HCEC 1CT (cell line): ENCODE measurements at regions not wholly inside any gene's neighbourhood (a gene's known extent, or its start where the extent isn't known, plus 50 kb on each side); places are given as distances from the start of the nearest gene placed in this dataset.
"Not testable (repeated sequence)": the region's sequence is repeated elsewhere in the genome, so short reads cannot be mapped to it uniquely, and the experiment has no call there.

Experiments
- DNase-seq: peaks from one replicate; pipeline ENCODE4 v3.0.0-alpha.2; 2017

DNA sequence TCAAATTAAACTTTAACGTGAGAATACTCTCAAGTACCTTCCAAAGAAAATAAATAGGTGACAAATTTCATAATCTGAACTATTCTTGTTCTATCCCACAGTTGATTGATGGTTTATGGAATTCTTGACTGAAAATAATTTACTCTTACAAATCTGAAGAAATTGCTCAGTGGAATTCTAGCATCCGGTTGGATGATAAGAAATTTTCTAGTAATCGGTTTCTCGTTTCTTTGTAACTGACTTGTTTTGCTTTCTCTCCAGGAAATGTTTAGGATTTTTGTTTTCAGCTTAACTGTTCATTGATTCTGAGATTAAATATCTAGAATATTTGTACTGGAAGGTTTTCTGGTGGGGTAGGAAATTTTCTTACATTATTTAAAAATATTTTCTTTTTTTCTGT is 558.9 kb upstream of the ADAMTS5 start:
- no peak for DNase-seq

DNA sequence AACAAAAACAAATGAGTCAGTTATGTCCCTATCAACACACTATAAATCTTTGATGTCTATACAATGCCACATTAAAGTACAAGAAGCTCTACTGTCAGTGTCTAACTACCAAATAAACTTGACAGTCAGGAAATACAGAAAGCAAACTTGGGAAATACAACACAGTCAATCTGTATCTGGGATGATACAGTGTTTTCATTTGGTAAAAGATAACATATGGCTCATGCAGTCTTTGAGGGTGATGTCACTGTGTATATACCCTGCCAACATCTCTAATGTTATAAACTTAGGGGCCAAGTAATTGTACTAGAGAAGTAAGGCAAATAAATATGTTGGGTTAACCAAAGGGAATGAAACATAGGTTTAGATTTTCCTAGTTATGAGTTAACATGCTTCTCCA is 552.5 kb upstream of the ADAMTS5 start:
- DNase-seq, result peak; percentile 83

- not testable (repeated sequence) for DNase-seq
Observed at GRCh38 chr21:27517177-27517576, 550.3 kb upstream of the ADAMTS5 start.

GRCh38 chr21:27515676-27516075 is 548.8 kb upstream of the ADAMTS5 start:
- DNase-seq, result no peak

DNA sequence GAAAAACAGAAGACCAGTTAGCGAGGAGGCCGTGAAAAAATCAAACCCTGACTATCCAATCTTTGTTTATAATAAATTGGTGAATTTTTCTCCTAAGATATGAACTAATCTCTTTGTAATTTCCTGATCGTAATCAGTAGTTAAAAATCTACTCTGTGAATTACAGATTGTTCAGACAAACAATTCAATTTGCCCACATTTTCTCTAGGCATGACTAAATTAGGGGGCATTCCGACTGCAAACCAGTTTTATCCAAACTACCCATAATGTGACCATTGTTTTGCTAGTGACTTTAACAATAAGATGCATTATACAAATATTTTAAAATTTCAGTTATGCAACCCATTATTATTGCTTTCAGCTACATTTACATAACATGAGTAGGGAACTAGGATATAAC is 546.9 kb upstream of the ADAMTS5 start:
- DNase-seq, result no peak

DNA sequence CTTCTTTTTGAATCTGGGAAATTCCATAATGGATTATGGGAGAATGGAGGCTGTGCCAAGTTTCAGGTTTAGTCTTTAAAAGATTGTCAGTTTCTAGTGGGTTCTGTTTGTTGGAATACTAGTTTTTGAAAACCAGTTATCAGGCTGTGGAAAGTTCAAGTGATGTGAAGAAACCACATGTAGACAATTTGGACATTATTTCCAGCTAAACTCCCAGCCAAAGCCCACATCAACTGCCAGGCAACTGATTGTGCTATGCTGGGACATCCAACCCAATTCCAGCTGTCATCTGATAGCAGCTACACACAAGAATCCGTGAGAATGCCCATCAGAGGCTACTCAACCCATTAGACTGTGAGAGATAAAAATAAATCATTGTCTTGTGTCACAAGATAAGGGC is 546.1 kb upstream of the ADAMTS5 start:
- DNase-seq, result no peak

DNA sequence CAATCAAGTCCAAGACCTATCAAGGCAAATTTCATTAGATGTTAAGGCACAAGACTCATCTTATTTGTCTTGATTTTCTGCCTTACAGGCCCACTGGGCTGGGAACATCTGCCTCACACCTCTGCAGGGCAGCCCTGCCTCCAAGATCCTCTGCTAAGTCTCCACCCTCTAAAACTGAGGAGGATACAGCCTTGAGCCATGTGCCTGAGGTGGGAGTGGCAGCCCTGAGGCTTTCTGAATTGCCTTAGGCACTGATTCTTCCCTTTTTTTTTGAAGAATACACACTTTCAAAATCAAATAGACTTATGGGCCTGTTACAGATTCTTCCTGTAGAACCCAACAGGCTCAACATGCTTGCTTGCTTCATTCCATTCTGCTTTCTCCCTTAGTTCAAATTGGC is 544.3 kb upstream of the ADAMTS5 start:
- DNase-seq, result no peak

DNA sequence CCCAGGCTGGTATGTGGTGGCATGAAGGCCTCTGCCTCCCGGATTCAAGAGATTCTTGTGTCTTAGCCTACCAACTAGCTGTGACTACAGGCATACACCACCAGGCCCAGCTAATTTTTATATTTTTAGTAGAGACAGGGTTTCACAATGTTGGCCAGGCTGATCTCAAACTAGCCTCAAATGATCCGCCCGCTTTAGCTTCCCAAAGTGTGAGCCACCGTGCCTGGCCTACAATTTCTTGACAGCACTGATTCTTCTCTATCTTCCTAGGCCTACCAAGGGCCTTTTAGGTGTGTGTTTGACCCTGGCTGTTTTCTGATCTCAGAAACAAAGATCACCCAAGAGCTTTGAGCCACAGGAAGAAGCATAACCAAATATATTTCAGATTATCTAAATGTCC is 540.8 kb upstream of the ADAMTS5 start:
- no peak for DNase-seq

GRCh38 chr21:27505516-27505915 is 538.6 kb upstream of the ADAMTS5 start:
- peak; percentile 76 for DNase-seq

DNA sequence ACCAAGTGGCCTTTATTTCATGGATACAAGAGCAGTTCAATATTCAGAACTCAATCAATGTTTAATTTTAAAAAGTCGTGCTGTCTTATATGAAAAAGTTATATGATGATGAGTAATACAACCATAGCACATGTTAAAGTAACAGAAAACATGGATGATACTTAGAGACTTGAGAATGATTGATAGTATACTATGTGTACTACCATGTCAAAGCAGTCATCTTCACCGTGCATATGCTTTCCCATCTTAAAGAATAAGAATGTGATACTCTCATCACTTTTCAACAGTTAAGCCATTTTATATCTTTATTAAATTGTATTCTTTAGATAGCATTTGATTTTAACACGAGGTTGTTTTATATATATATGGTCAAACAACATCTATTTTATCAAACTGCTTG is 535.9 kb upstream of the ADAMTS5 start:
- no peak for DNase-seq

DNA sequence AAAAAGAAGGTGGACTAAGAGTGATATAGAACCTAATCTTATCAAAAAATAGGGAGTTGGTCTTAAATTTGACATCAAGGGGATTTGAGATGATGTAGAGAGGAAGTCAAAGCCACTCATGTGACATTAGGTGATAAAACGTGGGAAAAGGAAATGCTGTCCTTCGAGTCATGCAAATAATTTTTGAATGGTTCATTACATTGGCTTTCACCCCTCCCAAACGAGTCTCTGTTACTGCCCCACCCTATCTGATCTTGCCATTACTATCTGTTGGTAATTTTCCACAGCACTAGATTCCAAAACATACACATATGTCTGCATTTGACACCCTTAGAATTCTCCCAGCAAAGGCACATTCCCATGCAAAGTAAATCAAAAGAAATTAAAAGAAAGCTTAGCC is 531.1 kb upstream of the ADAMTS5 start:
- DNase-seq, result peak; percentile 42

GRCh38 chr21:27495836-27496235 is 528.9 kb upstream of the ADAMTS5 start:
- DNase-seq, result no peak

DNA sequence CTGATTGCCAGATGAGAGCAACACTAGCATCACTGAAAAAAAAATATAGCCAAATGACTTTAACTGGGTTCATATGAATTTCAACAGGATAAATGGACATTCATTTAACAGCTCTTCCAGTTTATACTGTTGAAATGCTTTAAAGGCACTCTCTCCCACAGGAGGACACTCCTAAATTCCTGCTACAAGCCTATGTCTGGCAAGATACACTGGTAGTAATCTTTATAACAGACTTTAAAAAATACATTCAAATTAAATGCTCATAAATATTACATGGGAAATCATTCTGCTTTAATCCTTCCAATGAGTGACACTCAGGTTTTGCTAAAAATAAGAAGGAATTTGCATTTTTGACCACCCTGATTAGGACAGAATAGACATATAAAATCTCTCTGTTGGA is 526.7 kb upstream of the ADAMTS5 start:
- DNase-seq, result no peak

DNA sequence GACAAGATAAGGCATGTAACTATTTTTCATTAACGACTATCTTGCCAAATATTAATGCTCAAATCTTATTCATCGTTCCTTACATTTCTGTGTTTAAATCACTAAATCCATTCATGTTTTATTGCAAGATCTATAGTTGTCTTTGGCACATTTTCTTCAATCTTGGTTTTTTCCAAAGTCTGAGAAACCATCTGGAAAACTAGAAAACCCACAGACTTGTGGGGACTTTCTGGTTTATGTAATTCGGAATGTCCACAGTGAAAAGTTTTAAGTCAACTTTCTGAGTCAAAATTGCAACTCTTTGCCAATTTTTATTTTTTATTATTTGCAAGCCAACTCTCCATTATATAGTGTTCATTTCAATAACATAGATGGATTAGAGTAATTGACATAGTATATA is 520.8 kb upstream of the ADAMTS5 start:
- DNase-seq, result no peak

DNA sequence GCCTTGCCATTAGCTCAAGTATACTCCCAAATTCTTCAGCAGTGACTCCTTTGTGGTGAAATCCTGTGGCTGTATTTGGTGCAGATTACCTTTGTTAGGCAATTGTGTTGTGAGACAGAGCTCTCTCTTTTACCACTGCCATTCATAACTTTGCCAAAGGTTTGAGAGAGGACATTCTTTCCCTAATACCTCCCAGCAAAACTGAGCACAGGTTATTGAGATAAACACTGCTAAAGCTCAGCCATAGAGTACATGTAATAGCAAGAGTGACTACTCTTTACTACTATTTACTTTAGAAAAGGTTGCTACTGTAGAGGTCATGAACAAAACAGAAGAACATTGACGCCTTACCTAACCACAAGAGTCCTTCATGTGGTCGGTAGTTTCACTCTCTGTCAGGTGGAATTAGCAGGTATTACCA is 514.0 kb upstream of the ADAMTS5 start:
- DNase-seq, result peak; percentile 74

- DNase-seq, result peak; percentile 49
Observed at GRCh38 chr21:27477296-27477695, 510.4 kb upstream of the ADAMTS5 start.

- DNase-seq, result peak; percentile 62
Observed at GRCh38 chr21:27476696-27477095, 509.8 kb upstream of the ADAMTS5 start.

DNA sequence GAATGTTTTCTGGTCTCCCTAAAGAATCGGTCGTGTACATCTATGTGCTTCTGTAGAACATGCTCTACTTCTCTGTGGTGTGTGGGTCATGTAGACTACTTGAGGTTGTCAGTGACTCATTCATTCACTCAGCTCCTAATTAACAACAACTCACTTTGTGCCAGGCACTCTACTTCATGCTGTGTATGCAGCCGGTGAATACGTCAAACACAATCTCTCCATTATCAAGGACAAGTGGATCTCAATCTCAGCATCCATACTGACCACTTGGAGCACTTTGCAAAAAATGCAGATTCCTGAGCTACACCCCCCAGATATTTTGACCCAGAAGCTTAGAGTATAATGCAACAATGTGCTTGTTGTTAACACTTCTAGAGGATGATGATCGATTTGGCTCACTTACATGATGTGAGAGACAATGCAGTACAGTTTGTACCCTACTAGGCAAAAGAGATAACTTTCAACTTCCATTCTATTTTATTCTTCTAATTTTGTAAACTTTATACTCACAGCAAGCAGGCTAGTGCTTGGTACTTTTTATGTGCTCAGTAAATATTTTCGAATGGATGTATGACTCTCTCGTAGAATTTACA is 508.6 kb upstream of the ADAMTS5 start:
- DNase-seq, result no peak

- DNase-seq, result no peak
Observed at GRCh38 chr21:27467366-27467765, 500.5 kb upstream of the ADAMTS5 start.

- DNase-seq, result no peak
Observed at GRCh38 chr21:27466140-27466539, 499.3 kb upstream of the ADAMTS5 start.

GRCh38 chr21:27464648-27465047 is 497.8 kb upstream of the ADAMTS5 start:
- no peak for DNase-seq

- no peak for DNase-seq
Observed at GRCh38 chr21:27462726-27463125, 495.8 kb upstream of the ADAMTS5 start.

GRCh38 chr21:27454234-27454633 is 487.3 kb upstream of the ADAMTS5 start:
- DNase-seq, result no peak

DNA sequence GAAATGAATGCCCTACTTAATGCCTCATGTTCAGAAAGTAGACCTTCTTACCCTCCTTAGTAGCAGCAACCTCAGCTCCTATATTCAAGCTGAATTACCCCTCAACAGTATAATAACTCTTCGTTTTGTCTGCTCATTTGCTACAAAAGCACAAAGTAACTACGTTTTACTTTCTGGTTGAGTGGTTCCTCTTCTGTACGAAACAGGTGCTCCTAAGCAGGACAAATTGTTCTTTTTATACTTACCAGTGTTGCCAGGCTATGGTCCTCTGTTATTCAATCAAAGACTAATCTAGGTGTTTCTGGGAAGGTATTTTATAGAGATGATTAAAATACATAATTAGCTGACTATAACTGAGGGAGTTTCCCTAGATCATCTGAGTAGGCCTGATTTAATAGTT is 484.2 kb upstream of the ADAMTS5 start:
- DNase-seq, result no peak

DNA sequence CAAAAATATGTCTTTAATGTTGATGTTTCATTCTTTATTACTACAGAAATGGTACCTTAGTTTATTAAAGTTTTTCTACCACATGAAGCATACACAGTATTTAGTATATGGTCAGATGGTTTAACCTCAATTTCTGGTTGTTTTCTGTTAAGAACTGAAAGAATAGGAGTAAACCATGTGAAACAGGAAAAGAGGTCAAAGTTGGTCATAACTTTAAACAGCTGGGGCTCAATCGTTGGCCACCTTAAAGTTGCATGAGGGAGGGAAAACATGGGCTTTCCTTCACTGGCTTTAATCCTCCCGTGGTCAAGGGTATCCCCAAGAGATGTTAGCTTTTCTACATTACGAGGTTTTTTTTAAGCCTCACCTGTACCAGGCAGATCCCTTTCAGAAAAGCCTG is 483.3 kb upstream of the ADAMTS5 start:
- DNase-seq, result no peak

DNA sequence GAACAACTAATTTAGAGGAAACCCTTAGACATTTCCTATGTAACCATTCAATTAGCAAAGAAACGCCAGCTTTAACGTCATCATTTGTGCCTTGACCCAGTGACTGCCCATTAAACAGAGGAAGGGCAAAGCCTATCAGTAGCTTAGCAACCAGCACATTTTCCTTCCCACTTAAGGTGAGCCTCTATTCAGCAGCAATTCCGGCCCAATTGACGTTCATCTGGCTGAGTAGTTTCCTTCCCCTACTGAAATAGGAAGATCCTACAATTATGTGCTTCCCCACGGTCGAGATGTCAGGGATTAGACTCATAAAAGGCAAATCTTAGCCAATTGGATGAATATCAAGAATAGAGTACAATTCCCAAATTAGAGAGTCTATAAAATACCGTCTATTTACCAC is 482.1 kb upstream of the ADAMTS5 start:
- DNase-seq, result no peak
